GM21526 (cell line): ENCODE measurements at regions not wholly inside any gene's neighbourhood (a gene's known extent, or its start where the extent isn't known, plus 50 kb on each side); places are given as distances from the start of the nearest gene placed in this dataset.
"Not testable (repeated sequence)": the region's sequence is repeated elsewhere in the genome, so short reads cannot be mapped to it uniquely, and the experiment has no call there.

Source experiments
- ATAC-seq: cut with Tn5 transposase; IDR thresholded peaks from one replicate; pipeline ENCODE4 v1.9.1; 2021; ENCODE audit warnings: moderate library complexity; ENCODE audit not compliant: unreplicated experiment, low FRiP score

DNA sequence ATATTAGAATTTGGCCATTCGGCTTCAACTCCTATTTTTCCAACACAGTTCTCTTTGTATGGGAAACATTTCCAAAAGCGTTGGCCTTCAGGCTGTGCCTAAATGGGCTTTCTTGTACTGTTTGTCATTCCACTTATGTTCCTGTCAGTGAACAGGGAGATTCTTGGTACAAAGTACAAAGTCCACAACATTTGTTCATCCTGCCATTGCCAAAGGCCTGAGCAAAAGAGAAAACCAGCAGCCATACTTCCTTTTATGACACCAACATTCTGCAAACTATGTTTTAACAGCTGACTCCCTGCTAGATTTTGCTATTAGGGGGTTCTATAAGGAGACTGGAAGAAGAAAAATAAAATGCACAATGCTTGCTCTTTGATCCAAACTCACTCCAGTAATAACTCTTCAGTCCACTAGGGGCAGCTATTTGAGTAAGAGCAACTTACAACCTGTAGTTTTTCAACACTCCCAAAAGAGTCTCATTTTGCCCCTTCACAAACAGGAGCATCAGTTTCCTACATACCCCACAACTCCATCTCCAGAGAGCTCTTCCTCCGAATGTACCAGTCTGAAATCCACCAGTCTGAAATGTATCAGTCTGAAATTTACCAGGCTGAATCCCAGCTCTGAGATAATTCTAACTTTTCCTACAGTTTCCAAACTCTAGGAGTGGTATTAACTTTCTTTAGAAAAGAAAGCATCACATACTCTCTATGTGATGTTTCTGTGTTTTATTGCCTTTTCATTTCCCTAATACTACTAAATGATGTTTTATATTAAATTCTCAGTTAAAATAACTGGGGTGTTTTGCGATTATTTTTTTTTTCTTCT lies 693.8 kb downstream of the DNAH5 start:
- ATAC-seq: no peak

DNA sequence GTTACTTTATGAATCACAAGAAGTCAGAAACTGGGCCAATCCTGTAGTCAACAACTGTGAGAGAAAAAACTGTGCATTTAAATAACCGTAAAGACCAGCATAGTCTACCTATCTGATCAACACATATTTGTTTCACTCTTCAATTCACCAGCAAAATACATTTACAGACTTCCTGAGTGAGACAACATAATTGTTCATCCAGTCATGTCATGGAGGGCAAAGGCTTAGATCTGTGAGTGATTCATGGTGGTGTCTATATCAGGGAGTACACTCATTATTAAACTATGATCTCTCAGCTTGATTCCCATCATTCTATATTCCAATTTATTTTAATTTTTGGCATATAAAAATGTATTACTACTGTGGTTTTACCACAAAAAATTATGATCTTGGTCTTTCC lies 694.6 kb downstream of the DNAH5 start:
- no peak for ATAC-seq

DNA sequence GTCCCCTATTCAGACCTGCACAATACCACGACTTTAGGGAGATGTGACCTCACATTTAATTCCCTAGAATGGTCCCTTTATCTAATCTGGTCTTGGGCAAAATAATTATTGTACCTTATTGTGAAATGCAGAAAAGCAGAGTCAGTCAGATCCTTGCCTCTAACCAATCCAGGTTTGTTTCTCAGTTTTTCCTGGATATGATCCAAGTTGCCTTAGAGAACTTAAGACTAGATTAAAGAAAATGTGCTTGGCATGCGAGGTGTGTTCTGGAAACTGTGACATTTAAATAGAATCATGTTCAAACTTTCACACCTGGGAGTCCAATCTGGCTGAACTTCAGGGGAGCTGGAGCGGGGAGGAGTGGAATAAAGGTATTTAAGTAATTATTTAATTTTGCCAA lies 696.2 kb downstream of the DNAH5 start:
- ATAC-seq: no peak

DNA sequence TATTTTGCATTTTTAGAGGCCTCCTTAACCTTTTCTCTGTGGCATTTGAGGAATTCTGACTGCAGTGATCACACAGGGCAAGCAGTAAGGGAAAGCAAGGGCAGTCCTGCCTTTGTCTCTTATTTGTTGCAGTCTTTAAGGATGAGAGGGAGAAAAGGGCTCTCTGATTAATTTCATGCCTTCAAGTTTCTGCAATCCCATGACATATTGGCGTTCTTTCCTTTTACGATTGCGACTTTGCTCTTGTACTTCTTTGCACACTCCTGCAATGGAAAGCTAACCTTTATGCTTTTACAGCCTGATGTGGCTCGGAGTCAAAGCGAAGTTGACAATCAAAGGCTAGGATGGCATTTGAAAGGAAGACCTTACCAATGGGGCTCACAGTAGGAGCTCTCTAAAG lies 698.4 kb downstream of the DNAH5 start:
- ATAC-seq: no peak

DNA sequence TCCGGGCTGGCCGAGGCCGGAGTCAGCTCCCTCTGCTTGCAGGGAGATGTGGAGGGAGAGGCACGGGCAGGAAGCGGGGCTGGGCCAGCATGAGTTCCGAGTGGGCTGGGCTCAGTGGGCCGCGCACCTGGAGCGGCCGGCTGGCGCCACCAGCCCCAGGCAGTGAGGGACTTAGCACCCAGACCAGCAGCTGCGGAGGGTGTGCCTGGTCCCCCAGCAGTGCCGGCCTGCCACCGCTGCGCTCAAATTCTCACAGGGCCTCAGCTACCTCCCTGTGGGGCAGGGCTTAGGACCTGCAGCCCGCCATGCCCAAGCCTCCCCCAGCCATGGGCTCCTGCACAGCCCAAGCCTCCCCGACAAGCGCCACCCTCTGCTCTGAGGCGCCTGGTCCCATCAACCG lies 700.3 kb downstream of the DNAH5 start:
- ATAC-seq: no peak

DNA sequence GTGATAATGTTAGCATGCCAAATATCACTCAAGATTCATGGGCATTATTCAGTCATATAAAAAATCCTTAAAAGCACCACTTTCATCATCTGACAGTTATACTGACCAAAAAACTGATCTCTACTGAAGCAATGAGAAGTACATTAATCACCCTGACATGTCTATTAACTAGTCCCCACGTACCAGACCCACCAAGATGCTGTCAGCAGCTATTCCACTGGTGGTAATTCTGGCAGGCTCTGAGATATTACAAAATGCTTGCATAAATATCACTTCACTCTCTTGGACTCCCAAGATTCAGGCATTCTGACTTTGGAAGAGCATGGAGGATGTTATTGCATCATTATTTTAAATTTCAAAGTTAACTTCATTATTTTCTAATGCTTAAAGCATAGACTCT lies 717.0 kb downstream of the DNAH5 start:
- no peak for ATAC-seq

DNA sequence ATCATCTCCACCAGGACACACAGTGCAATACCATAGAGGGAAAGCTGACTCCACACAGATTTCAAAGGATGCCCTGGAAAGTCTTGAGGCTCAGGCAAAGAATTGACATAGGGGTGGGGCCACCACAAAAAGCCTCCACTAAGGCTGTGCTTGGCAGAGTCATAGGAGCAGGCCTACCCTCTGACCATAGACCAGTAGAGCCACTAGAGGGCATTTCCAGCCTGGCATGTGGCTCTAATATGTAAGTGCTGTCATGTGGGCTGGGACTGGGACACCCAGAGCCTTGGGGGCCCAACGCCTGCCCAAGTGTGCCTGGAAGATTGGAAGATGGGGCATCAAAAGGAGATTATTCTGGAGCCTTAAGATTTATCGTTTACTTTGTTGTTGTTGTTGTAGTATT lies 726.0 kb downstream of the DNAH5 start:
- ATAC-seq: no peak

DNA sequence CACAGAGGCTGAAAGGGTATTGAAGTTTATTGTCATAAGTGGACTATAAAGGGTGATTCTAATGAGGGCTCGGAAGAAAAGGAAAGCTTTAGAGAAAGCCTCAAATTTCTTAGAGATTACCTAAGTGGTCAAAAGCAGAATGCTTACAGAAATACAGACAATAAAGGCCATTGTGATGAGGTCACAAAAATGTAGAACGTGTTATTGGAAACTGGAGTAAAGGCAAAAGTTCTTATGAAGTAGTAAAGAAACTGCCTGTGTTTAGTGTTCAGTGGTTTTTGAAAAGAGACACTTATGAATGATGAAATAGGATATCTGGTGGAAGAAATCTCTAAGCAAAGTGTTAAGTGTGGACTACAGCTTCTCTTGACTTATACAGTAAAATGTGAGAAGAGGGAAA lies 726.9 kb downstream of the DNAH5 start:
- ATAC-seq: no peak

DNA sequence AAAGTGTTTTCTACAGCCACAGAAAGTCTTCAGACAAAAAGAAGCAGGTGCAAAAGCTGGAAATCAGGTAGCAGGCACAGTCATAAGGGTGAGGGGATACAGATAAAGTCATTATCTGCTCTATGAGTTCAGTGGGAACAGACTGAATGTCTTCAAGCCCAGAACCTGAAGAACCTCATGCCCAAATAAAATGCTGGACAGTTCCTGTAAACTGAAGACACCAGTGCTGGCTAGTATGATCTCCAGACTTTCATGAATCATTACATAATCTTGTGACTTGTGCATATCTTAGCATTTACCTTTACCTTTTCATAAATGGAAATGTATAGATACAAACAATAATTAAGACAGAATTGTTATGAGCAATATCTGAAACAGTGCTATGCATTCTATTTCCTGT lies 728.7 kb downstream of the DNAH5 start:
- ATAC-seq: no peak

DNA sequence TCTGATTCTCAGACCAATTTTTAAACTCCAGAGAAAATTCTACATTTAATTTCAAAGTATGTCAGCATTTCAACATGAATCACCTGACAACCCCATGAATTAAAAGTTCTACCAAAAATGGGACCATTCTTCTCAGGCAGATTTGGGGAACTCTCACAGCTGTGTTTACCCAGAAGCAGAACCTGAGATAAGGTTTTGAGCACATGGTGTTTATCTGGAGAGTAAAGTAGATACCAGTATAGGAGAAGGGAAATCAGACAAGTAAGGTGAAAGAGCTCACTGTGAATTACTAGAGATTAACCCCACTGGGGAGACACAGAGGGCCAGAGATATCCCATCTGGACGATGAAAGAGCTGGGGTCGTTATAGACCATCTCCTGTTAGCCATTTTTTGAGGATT lies 729.1 kb downstream of the DNAH5 start:
- no peak for ATAC-seq

DNA sequence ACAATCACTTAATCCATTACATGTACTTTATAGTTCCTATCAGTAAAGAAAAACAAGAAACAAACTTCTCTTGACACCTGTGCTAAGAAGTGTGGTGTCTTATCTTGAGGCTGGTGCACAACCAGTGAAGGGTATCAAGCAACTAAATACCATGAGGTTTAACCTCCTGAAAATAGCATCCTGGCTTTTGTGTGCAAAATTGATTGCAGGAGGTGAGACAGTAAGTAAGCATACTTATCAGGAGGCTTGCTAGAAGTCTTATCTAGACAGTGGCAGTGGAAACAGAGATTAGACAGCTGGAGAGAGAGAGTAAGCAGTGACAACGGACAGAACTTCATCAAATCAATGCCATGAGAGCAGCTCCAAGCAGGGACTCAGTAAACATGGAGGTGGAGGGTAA lies 730.3 kb downstream of the DNAH5 start:
- ATAC-seq: no peak

DNA sequence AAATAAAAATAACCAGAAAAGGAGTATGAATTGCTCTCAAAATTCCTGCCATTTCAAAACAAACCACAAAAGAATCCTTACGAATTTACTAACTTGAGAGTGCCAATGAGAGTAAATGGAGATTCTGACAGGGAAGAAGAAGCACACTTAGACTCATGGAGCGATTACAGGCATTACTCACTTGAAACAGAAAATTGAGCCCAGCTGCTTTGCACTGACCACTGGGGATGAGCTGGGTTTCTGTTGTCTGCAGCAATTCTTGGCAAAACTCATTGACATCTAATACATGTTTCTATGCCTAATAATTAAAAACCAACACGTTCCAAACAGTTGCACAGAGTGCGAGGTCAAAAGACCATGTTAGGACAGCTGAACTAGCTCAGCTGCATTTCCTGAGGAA lies 731.6 kb downstream of the DNAH5 start:
- no peak for ATAC-seq

DNA sequence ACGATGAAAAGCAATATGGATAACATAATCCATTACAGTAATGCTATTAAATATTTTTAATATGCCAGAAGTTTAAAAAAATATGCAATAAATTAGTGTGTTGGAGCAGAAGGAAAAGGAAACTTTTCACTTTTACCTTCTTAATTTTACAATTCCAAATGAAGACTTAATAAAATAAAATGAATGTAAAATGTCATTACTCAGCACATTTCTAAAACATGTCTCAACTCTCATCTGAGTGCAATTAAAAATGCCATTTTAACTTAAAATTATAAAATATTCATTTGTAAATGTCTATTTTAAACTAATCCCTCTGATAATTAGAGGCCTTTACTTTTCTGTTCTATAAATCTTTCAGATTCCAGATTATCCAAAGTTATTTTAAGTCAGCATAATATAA lies 733.4 kb downstream of the DNAH5 start:
- no peak for ATAC-seq

DNA sequence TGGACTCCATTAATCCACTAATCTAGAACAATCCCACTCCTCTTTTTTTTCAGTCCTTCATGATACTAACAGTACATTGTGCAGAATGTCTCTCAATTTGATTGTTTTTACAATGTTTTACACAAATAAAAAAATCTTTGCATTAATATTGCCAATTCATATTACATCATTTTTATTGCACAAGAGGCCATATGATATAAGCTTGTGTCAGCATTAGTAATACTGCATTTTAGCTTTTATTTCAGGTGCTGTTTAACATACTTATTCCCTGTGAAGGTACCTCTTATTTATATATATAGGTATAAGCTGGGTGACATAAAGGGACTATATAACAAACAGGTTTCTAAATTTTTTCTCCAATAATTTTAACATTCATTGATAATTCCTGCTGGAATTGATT lies 737.4 kb downstream of the DNAH5 start:
- ATAC-seq: no peak

DNA sequence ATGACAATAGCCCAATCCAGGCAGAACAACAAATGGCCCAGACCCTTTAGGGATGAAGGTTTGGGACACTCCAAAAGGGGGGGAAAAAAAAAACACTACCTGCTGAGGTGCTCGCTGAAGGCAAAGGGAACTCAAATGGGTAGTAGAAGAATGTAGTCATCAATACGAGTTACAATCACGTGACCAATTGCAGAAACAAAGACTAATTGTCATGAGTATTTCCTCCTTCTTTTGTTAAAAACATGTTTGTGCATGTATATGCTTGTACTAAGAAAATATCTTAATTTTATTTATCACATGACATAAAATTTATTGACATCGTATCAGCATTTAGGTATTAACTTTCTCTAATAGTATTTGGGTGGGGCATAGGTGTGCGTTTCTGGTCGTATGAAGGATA lies 743.5 kb downstream of the DNAH5 start:
- ATAC-seq: no peak

DNA sequence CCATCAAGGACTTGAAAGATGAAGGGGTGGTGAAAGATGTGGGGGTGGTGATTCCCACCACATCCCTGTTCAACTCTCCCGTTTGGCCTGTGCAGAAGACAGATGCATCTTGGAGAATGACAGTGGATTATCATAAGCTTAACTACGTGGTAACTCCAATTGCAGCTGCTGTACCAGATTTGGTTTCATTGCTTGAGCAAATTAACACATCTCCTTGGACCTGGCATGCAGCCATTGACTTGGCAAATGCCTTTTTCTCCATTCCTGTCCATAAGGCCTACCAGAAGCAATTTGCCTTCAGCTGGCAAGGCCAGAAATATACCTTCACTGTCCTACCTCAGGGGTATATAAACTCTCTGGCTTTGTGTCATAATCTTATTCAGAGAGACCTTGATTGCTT lies 746.3 kb downstream of the DNAH5 start:
- ATAC-seq: not testable (repeated sequence)

DNA sequence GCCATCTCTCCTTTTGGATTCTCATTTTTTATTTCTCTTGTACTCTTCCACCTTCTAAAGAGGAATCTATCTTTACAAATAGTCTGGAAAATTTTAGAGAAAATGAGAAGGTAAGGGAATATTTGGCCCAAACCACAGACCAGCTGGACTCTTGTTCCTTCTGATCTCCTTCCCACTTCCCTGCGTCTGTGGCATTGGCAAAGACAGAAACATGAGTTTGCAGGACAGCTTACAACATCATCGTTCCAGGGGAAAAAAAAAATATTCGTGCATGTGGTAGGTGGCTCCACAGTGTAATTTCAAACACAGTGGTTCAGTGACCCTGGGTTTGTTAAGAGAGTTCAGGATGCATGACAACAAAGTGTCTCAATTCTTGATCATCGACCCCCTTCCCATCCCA lies 755.0 kb downstream of the DNAH5 start:
- no peak for ATAC-seq

DNA sequence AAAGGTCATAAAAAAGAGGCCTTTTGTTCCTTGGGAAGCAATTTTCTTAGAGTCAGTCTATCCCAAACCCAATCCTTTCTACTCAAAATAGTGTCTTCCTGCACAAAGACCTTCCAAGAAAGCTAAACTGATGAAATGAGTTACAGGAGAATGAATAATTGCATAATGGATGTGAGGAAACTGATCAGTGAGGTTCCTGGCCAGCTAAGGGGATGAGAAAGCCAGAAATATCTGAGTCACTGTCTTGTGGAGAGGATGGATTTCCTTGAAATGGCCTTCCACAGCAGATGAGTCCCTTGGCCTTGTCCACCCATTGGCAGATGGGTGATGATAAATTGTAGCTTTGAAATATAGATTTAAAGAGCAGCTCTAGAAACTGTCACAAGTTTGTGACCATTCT lies 756.1 kb downstream of the DNAH5 start:
- no peak for ATAC-seq

DNA sequence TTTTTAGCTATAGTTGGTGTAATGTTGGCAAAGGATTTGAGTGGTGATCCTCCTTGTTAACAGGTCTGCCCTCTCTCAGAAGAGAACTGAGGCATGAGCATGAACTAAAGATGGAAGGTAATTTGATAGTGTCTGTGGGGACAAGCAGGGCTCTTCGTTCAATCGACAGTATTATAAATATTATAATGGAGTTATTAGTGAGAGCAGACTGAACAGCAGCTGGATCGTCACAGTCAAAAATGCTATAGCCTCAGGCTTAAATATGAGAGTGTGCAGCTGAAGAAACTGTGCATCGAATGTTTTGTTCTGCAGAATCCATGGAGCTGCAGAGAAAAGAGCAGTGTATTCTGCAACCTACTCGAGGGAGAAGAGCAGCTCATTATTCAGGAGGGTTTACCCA lies 757.3 kb downstream of the DNAH5 start:
- ATAC-seq: no peak

DNA sequence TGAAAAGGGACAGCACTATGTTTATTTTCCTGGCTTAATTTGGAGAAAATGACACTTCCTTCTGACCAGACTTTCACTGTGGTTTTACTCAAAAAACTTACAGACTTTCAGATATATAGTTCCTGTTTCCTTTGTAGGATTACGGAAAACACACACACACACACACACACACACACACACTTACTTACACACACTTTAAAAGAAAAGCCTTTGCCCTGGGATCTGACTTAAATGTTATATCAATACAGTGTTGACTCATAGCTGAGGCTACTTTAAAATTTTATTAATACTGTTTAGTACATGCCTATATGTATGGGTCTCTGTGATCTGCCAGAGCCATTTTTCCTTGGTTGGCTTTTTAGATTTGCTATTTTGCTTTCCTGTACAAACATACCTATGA lies 758.3 kb downstream of the DNAH5 start:
- ATAC-seq: no peak

DNA sequence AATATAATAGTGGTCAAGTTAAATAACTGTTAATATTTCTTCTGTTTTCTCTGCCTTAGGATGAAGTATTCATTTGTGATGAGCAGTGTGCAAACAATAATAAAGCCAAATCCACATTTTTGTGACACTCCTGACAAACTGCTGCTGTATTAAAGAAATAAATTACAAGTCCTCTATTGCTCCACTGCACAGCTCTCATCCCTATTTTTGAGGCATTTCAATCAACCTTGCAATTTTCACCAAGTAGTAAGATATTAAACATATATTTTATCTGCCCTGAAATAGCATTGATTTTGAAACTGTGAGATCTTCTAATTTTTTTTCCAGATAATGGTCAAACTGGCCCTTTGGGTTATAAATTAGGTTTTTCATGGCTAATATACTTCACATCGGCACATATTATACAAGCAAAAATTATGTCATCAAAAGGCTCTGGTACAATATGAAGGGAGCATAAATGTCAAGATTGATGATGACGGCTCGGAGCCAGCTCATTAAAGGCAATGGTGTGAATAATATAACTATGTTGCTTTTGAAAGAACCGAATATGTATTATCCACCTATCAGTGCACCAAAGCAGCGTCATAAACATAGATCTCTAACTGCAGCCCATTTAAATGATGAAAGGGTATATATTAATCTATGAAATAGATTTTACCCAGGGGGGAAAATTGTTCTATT lies 764.9 kb downstream of the DNAH5 start:
- ATAC-seq: no peak

DNA sequence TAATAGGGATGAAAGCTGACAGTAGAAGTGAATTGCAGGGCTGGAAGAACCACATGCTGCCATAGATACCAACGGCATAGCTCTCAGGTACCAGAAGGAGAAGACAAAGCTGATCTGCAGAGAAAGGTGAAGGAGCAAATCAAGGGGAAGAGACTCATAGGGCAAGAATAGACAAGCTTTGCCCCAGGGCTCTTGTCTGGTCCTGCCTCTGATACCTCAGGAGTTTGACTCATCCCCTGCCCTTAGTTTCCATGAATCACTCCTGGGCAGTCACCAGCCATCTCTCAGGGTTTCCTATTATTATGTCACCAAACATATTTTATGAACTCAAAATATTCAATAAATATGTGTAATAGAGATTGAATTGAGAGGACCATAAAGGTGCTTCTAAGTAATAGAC lies 800.9 kb downstream of the DNAH5 start:
- no peak for ATAC-seq
